GM12878 (cell line): ENCODE measurements at regions not wholly inside any gene's neighbourhood (a gene's known extent, or its start where the extent isn't known, plus 50 kb on each side); places are given as distances from the start of the nearest gene placed in this dataset.

Experiments
- BCL11A ChIP-seq: IDR thresholded peaks from 2 replicates; pipeline ENCODE4 v1.6.1; 2011; ENCODE audit warnings: low read depth, low read length
- BHLHE40 ChIP-seq, 2 experiments: fragments of 450-650 bp in 1 of 2; IDR thresholded peaks; 2 replicates each; pipeline ENCODE4 v1.6.1; 2011 to 2017; ENCODE audit warnings: low read depth in 2 of 2, borderline replicate concordance in 1 of 2, improper control_type of control experiment in 1 of 2, low read length in 1 of 2, mild to moderate bottlenecking in 1 of 2
- BRCA1 ChIP-seq: IDR thresholded peaks from 2 replicates; pipeline ENCODE4 v1.6.1; 2011; ENCODE audit warnings: low read depth, low read length, improper control_type of control experiment
- ESRRA ChIP-seq: IDR thresholded peaks from 2 replicates; pipeline ENCODE4 v1.6.1; 2012; ENCODE audit warnings: mild to moderate bottlenecking, low read length, improper control_type of control experiment
- PRDM15 ChIP-seq: fragments of 450-650 bp; formaldehyde crosslinking; IDR thresholded peaks from 2 replicates; pipeline ENCODE4 v1.4.0; 2020; ENCODE audit warnings: mild to moderate bottlenecking, moderate library complexity
- RAD21 ChIP-seq: IDR thresholded peaks from 2 replicates; pipeline ENCODE4 v1.6.1; 2011; ENCODE audit warnings: mild to moderate bottlenecking, low read depth, low read length, moderate library complexity; ENCODE audit not compliant: insufficient read depth
- SMARCA5 ChIP-seq: fragments of 450-650 bp; IDR thresholded peaks from 2 replicates; pipeline ENCODE4 v1.6.1; 2017; ENCODE audit warnings: mild to moderate bottlenecking
- SP1 ChIP-seq: IDR thresholded peaks from one replicate; pipeline ENCODE4 v1.6.1; 2011; ENCODE audit warnings: low read depth, low read length
- USF2 ChIP-seq: IDR thresholded peaks from 2 replicates; pipeline ENCODE4 v1.6.1; 2011; ENCODE audit warnings: low read depth, low read length, improper control_type of control experiment, borderline replicate concordance
- ZNF274 ChIP-seq: IDR thresholded peaks from one replicate; pipeline ENCODE4 v1.8.0; 2011; ENCODE audit not compliant: insufficient read length, insufficient read depth
- TF ChIP-seq, protein P1 (sequence below), 3 experiments: IDR thresholded peaks in 2 of 3; conservative IDR thresholded peaks in 1 of 3; 2 replicates each; pipeline ENCODE4 v1.5.1; 2011; ENCODE audit warnings: low read depth in 3 of 3, low read length in 3 of 3, mild to moderate bottlenecking in 3 of 3, control low read depth in 2 of 3, moderate library complexity in 2 of 3, inconsistent platforms in 1 of 3, mixed read lengths in 1 of 3; ENCODE audit not compliant: control insufficient read depth in 2 of 3, insufficient read depth in 1 of 3; ENCODE audit errors: extremely low read depth in 1 of 3
- TF ChIP-seq, protein P2 (sequence below): fragments of 450-650 bp; formaldehyde crosslinking; IDR thresholded peaks from 2 replicates; pipeline ENCODE4 v1.4.0; 2022; ENCODE audit warnings: mild to moderate bottlenecking, moderate library complexity

DNA sequence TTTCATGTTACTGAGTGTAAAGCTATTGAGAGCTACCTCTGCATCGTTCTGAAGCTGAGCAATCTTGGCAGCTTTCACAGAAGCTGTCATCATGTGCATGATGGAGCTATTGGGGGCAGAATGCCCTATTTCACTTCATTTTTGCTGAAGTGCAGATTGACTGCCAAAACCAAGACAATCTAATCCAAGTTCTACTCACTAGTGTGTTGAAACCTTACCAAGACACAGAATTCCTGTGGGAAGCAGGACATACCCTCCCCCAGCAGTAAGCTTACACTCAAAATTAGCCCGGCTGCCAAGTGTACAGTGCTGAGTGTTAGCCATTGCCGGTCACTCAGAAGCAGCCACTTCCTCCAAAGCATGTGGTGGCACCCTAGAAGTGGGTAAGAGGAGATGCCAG, 177.3 kb upstream of the TENT5A start:
- TF ChIP-seq SMARCA5 = no peak
- no peak for TF ChIP-seq BRCA1
- no peak for TF ChIP-seq ZNF274
- no peak for TF ChIP-seq ESRRA
- TF ChIP-seq PRDM15 = no peak
- no peak for TF ChIP-seq BCL11A
- TF ChIP-seq, protein P1, sequence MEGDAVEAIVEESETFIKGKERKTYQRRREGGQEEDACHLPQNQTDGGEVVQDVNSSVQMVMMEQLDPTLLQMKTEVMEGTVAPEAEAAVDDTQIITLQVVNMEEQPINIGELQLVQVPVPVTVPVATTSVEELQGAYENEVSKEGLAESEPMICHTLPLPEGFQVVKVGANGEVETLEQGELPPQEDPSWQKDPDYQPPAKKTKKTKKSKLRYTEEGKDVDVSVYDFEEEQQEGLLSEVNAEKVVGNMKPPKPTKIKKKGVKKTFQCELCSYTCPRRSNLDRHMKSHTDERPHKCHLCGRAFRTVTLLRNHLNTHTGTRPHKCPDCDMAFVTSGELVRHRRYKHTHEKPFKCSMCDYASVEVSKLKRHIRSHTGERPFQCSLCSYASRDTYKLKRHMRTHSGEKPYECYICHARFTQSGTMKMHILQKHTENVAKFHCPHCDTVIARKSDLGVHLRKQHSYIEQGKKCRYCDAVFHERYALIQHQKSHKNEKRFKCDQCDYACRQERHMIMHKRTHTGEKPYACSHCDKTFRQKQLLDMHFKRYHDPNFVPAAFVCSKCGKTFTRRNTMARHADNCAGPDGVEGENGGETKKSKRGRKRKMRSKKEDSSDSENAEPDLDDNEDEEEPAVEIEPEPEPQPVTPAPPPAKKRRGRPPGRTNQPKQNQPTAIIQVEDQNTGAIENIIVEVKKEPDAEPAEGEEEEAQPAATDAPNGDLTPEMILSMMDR (IDR thresholded peaks at IDR 0.05 in 2 of 3, conservative IDR thresholded peaks at IDR 0.05 in 1 of 3; ENCODE audit: control insufficient read depth in 2 of 3, extremely low read depth in 1 of 3, insufficient read depth in 1 of 3, low read depth in 3 of 3, low read length in 3 of 3) = no peak
- no peak for TF ChIP-seq RAD21
- TF ChIP-seq USF2 = no peak
- TF ChIP-seq BHLHE40 (IDR thresholded peaks at IDR 0.05; ENCODE audit: borderline replicate concordance in 1 of 2, low read depth in 2 of 2, low read length in 1 of 2) = no peak
- TF ChIP-seq, protein P2, sequence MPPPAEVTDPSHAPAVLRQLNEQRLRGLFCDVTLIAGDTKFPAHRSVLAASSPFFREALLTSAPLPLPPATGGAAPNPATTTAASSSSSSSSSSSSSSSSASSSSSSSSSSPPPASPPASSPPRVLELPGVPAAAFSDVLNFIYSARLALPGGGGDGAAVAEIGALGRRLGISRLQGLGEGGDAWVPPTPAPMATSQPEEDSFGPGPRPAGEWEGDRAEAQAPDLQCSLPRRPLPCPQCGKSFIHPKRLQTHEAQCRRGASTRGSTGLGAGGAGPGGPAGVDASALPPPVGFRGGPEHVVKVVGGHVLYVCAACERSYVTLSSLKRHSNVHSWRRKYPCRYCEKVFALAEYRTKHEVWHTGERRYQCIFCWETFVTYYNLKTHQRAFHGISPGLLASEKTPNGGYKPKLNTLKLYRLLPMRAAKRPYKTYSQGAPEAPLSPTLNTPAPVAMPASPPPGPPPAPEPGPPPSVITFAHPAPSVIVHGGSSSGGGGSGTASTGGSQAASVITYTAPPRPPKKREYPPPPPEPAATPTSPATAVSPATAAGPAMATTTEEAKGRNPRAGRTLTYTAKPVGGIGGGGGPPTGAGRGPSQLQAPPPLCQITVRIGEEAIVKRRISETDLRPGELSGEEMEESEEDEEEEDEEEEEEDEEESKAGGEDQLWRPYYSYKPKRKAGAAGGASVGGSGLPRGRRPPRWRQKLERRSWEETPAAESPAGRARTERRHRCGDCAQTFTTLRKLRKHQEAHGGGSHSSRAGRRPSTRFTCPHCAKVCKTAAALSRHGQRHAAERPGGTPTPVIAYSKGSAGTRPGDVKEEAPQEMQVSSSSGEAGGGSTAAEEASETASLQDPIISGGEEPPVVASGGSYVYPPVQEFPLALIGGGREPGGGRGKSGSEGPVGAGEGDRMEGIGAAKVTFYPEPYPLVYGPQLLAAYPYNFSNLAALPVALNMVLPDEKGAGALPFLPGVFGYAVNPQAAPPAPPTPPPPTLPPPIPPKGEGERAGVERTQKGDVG = no peak
- TF ChIP-seq SP1 = no peak
